ENCODE measurements at regions not wholly inside any gene's neighbourhood (a gene's known extent, or its start where the extent isn't known, plus 50 kb on each side); places are given as distances from the start of the nearest gene placed in this dataset.
A peak's percentile ranks its signal among the peaks of the same experiment; 100 is the strongest.
"Not testable (repeated sequence)": the region's sequence is repeated elsewhere in the genome, so short reads cannot be mapped to it uniquely, and the experiment has no call there.

DNA sequence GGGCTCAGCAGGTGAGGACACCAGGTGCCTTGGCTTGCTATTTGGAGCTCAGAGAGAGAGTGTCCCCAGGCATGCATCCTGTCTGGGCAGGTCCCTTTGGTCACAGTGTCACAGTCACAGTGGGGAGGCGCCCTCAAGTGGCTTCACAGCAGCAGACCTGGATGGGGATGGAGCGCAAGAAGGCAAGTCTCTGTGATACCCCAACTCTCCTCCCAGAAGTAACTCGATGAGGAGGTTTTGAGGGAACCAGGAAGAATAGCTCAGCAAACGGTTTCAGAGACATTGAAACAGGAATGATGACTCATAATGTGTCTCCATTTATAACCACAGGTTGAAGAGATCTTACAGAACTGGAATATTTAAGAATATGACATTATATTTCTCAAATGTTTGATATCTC, 66.5 kb upstream of the SH3GL3 start:
- peak; percentile 82 for DNase-seq (ENCODE audit: low spot score)
- Histone ChIP-seq H3K4me3 (ENCODE audit: severe bottlenecking) (no peak overlapping the region), H3K27ac (ENCODE audit: poor library complexity, severe bottlenecking) (peak overlapping the region; percentile 97), H3K27me3 (ENCODE audit: insufficient read depth, poor library complexity, severe bottlenecking) (no peaks in the 10 kb centered on the region), H3K36me3 (ENCODE audit: low read depth) (no peaks in the 10 kb centered on the region), H3K4me1 (ENCODE audit: insufficient read depth, poor library complexity, severe bottlenecking) (peaks cover 54% of the 10 kb centered on the region), H3K9me3 (ENCODE audit: severe bottlenecking) (no peaks in the 10 kb centered on the region)
- TF ChIP-seq, protein P1, sequence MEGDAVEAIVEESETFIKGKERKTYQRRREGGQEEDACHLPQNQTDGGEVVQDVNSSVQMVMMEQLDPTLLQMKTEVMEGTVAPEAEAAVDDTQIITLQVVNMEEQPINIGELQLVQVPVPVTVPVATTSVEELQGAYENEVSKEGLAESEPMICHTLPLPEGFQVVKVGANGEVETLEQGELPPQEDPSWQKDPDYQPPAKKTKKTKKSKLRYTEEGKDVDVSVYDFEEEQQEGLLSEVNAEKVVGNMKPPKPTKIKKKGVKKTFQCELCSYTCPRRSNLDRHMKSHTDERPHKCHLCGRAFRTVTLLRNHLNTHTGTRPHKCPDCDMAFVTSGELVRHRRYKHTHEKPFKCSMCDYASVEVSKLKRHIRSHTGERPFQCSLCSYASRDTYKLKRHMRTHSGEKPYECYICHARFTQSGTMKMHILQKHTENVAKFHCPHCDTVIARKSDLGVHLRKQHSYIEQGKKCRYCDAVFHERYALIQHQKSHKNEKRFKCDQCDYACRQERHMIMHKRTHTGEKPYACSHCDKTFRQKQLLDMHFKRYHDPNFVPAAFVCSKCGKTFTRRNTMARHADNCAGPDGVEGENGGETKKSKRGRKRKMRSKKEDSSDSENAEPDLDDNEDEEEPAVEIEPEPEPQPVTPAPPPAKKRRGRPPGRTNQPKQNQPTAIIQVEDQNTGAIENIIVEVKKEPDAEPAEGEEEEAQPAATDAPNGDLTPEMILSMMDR (IDR thresholded peaks at IDR 0.05; ENCODE audit: poor library complexity, severe bottlenecking): peak; percentile 92
- ATAC-seq (ENCODE audit: low read depth): peak; percentile 11

DNA sequence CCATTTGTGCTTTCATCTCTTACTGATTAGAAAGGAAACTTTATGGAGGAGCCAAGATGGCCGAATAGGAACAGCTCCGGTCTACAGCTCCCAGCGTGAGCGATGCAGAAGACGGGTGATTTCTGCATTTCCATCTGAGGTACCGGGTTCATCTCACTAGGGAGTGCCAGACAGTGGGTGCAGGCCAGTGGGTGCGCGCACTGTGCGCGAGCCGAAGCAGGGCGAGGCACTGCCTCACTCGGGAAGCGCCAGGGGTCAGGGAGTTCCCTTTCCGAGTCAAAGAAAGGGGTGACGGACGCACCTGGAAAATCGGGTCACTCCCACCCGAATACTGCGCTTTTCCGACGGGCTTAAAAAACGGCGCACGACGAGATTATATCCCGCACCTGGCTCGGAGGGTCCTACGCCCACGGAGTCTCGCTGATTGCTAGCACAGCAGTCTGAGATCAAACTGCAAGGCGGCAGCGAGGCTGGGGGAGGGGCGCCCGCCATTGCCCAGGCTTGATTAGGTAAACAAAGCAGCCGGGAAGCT, 63.5 kb upstream of the SH3GL3 start:
- not testable (repeated sequence) for DNase-seq (ENCODE audit: low spot score); H3K9me3 ChIP-seq (ENCODE audit: severe bottlenecking)

DNA sequence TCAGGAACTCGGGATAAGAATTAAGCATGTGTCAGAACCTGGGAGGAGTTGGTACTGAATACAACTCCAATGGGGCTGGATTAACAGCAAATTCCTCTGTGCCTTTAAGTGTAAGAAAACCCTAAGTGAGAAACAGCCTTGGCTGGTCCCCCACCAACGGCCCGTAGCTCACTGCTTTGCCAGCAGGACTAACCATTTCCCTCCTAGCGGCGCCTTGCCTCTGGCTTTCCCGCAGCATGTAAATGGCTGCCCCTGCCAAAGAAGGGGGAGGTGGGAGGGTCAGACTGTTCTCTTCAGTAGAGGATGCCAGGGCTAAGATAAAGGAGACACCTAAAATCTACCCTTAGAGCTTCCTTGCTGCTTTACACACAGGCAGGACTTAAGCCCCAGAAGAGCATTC, 51.0 kb upstream of the SH3GL3 start:
- no peaks in the 10 kb centered on the region for H3K9me3 ChIP-seq (ENCODE audit: severe bottlenecking)
- H3K27me3 ChIP-seq (ENCODE audit: insufficient read depth, poor library complexity, severe bottlenecking): no peaks in the 10 kb centered on the region
- H3K4me1 ChIP-seq (ENCODE audit: insufficient read depth, poor library complexity, severe bottlenecking): no peaks in the 10 kb centered on the region
- DNase-seq (ENCODE audit: low spot score) (no peak), ATAC-seq (ENCODE audit: low read depth) (0 out of 3 replicates have a peak, but pooled peaks have one; percentile 10)
- TF ChIP-seq, protein P1 (IDR thresholded peaks at IDR 0.05; ENCODE audit: poor library complexity, severe bottlenecking): no peak
- no peaks in the 10 kb centered on the region for H3K36me3 ChIP-seq (ENCODE audit: low read depth)
- no peak overlapping the region for H3K4me3 ChIP-seq (ENCODE audit: severe bottlenecking)
- no peak overlapping the region for H3K27ac ChIP-seq (ENCODE audit: poor library complexity, severe bottlenecking)

More for the DNA sequence above, 63.5 kb upstream of the SH3GL3 start:
- peak overlapping the region; percentile 16 for H3K4me3 ChIP-seq (ENCODE audit: severe bottlenecking)
- H3K4me1 ChIP-seq (ENCODE audit: insufficient read depth, poor library complexity, severe bottlenecking): peaks cover 37% of the 10 kb centered on the region
- not testable (repeated sequence) for H3K36me3 ChIP-seq (ENCODE audit: low read depth); ATAC-seq (ENCODE audit: low read depth); H3K27me3 ChIP-seq (ENCODE audit: insufficient read depth, poor library complexity, severe bottlenecking)
- H3K27ac ChIP-seq (ENCODE audit: poor library complexity, severe bottlenecking): peak overlapping the region; percentile 25
